Osteoblast (primary cell): ENCODE measurements at regions not wholly inside any gene's neighbourhood (a gene's known extent, or its start where the extent isn't known, plus 50 kb on each side); places are given as distances from the start of the nearest gene placed in this dataset.

ENCODE experiments used
- DNase-seq: peaks from one replicate; pipeline ENCODE4 v3.0.0; 2011; ENCODE audit warnings: low spot score, mixed read lengths; ENCODE audit not compliant: insufficient read length; ENCODE audit errors: missing footprints
- H2AFZ ChIP-seq: 2 replicates; pipeline ENCODE4 v1.6.0; 2011; ENCODE audit warnings: mild to moderate bottlenecking, low read length
- H3K27ac ChIP-seq: 2 replicates; pipeline ENCODE4 v1.5.1; 2011; ENCODE audit warnings: mild to moderate bottlenecking, low read depth, low read length, moderate library complexity
- H3K27me3 ChIP-seq: 2 replicates; pipeline ENCODE4 v1.6.0; 2012; ENCODE audit warnings: mild to moderate bottlenecking, control low read depth, inconsistent platforms, low read length, moderate library complexity; ENCODE audit not compliant: insufficient read depth
- H3K36me3 ChIP-seq: 2 replicates; pipeline ENCODE4 v1.5.1; 2011; ENCODE audit warnings: mild to moderate bottlenecking, low read length, control low read depth, moderate library complexity; ENCODE audit not compliant: insufficient read depth
- H3K4me1 ChIP-seq: 2 replicates; pipeline ENCODE4 v1.5.1; 2011; ENCODE audit warnings: mild to moderate bottlenecking, low read length, control low read depth, moderate library complexity; ENCODE audit not compliant: insufficient read depth
- H3K4me2 ChIP-seq: 2 replicates; pipeline ENCODE4 v1.6.0; 2011; ENCODE audit warnings: mild to moderate bottlenecking, low read length; ENCODE audit not compliant: insufficient read depth
- H3K4me3 ChIP-seq: fragments of 200-600 bp; sonication (generic); 3 replicates; pipeline ENCODE4 v1.5.1; 2012; ENCODE audit warnings: mild to moderate bottlenecking, low read length, inconsistent platforms; ENCODE audit not compliant: insufficient read depth
- H3K79me2 ChIP-seq: 2 replicates; pipeline ENCODE4 v1.6.0; 2012; ENCODE audit warnings: mild to moderate bottlenecking, low read length, control low read depth, inconsistent platforms; ENCODE audit not compliant: insufficient read depth
- H3K9me3 ChIP-seq: 2 replicates; pipeline ENCODE4 v1.5.1; 2011; ENCODE audit warnings: low read depth, low read length, control low read depth
- H4K20me1 ChIP-seq: 2 replicates; pipeline ENCODE4 v1.6.0; 2012; ENCODE audit warnings: mild to moderate bottlenecking, low read length, control low read depth; ENCODE audit not compliant: insufficient read depth
- TF ChIP-seq, protein P1 (sequence below): IDR thresholded peaks from 2 replicates; pipeline ENCODE4 v1.5.1; 2011; ENCODE audit warnings: mild to moderate bottlenecking, low read depth, low read length, moderate library complexity; ENCODE audit errors: extremely low read depth

DNA sequence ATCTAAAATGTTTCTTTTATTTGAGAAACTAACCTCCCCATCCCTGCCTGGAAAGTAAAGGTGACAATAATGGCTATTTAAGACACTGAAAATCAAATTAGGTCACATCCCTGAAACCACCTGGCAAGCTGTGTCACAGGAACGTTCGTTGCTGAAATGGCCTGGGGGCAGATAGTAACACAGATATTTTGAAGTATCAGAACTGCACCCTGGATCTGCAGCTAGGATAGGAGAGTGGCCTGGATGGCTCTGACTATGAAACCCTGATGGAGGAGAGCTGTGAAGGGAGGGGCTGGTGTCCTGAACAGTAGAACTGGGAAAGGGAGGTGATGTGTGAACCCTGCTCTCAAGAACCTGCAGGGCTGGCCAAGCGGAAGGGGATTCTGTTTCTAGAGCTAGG lies 648.3 kb upstream of the CFAP20DC start:
- no peak overlapping the region for H2AFZ ChIP-seq
- H3K4me2 ChIP-seq = no peak overlapping the region
- H3K27ac ChIP-seq = no peak overlapping the region

DNA sequence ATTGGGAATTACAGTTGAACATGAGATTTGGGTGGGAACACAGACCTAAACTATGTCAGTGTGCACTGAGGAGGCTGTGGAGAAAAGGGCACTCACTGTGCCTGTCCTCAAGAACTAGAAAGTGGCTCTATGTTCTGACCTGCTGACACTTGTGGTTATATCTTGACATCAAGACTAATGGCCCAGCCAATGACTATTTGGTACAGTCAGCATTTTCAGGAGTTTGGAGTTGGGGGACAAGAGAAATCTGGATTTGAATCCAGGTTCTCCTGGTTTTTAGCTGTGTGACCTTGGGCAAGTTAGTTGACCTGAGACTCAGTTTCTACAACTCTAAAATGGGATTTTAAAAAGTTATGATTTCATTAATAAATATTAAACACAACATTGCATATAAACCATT lies 647.0 kb upstream of the CFAP20DC start:
- no peak for DNase-seq
- Histone ChIP-seq H3K9me3 (no peaks in the 10 kb centered on the region), H3K4me3 (no peak overlapping the region), H3K27me3 (no peaks in the 10 kb centered on the region), H2AFZ (no peak overlapping the region), H4K20me1 (no peaks in the 10 kb centered on the region), H3K36me3 (no peaks in the 10 kb centered on the region), H3K79me2 (no peaks in the 10 kb centered on the region), H3K4me1 (no peaks in the 10 kb centered on the region), H3K4me2 (no peak overlapping the region), H3K27ac (no peak overlapping the region)
- TF ChIP-seq, protein P1, sequence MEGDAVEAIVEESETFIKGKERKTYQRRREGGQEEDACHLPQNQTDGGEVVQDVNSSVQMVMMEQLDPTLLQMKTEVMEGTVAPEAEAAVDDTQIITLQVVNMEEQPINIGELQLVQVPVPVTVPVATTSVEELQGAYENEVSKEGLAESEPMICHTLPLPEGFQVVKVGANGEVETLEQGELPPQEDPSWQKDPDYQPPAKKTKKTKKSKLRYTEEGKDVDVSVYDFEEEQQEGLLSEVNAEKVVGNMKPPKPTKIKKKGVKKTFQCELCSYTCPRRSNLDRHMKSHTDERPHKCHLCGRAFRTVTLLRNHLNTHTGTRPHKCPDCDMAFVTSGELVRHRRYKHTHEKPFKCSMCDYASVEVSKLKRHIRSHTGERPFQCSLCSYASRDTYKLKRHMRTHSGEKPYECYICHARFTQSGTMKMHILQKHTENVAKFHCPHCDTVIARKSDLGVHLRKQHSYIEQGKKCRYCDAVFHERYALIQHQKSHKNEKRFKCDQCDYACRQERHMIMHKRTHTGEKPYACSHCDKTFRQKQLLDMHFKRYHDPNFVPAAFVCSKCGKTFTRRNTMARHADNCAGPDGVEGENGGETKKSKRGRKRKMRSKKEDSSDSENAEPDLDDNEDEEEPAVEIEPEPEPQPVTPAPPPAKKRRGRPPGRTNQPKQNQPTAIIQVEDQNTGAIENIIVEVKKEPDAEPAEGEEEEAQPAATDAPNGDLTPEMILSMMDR = no peak

More for the DNA sequence above, 648.3 kb upstream of the CFAP20DC start:
- TF ChIP-seq, protein P1 = no peak
- no peaks in the 10 kb centered on the region for H3K27me3 ChIP-seq
- no peaks in the 10 kb centered on the region for H3K9me3 ChIP-seq
- no peak for DNase-seq
- no peaks in the 10 kb centered on the region for H3K79me2 ChIP-seq
- H4K20me1 ChIP-seq = no peaks in the 10 kb centered on the region
- no peaks in the 10 kb centered on the region for H3K4me1 ChIP-seq
- H3K4me3 ChIP-seq = no peak overlapping the region
- no peaks in the 10 kb centered on the region for H3K36me3 ChIP-seq

DNA sequence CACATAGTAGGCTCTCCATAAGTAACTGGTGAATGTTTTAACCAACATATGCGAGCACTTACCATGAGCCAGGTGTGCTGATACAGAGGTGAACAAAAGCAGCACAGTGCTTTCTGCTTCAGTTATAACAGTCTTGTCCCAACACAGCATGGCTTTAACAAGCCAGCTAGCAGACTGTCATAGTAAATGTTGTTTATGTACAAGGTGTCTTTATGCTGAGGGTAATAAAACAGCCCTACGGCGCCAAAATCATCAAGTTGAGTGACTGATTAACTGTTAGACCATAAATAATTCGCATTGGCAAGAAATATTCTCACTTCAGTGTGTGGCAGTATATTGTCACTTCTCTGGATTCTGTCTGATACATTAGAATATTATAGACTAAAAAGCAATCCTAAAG lies 646.0 kb upstream of the CFAP20DC start:
- no peaks in the 10 kb centered on the region for H3K4me1 ChIP-seq
- H4K20me1 ChIP-seq = no peaks in the 10 kb centered on the region
- H3K27me3 ChIP-seq = no peaks in the 10 kb centered on the region
- no peak overlapping the region for H2AFZ ChIP-seq
- no peak for DNase-seq
- no peak overlapping the region for H3K4me2 ChIP-seq
- H3K9me3 ChIP-seq = no peaks in the 10 kb centered on the region
- no peak overlapping the region for H3K4me3 ChIP-seq
- H3K79me2 ChIP-seq = no peaks in the 10 kb centered on the region
- TF ChIP-seq, protein P1 = no peak
- no peak overlapping the region for H3K27ac ChIP-seq
- no peaks in the 10 kb centered on the region for H3K36me3 ChIP-seq

DNA sequence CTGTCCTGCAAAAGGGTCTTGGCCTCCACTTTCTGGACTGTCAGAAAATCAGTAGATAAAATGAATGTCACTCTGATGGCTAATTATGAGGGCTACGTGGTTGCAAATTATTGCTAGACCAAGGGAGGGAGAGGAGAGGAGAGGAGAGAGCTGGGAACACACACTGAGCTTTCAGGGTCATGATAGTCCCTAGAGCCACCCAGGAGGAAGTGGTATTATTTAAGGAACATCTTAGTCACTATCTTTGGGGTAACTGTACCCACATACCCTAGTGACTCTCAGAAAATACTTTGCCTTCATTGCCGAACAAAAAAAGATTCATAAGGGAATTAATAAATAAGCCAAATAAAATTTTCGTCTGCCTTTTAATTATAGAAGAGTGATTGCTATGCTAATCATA lies 642.3 kb upstream of the CFAP20DC start:
- Histone ChIP-seq H3K4me2 (no peak overlapping the region), H4K20me1 (no peaks in the 10 kb centered on the region), H3K27me3 (no peaks in the 10 kb centered on the region), H2AFZ (no peak overlapping the region), H3K4me3 (no peak overlapping the region), H3K36me3 (no peaks in the 10 kb centered on the region), H3K27ac (no peak overlapping the region), H3K4me1 (no peaks in the 10 kb centered on the region), H3K79me2 (no peaks in the 10 kb centered on the region), H3K9me3 (no peaks in the 10 kb centered on the region)
- no peak for DNase-seq
- TF ChIP-seq, protein P1 = no peak
